ENCODE measurements at regions not wholly inside any gene's neighbourhood (a gene's known extent, or its start where the extent isn't known, plus 50 kb on each side); places are given as distances from the start of the nearest gene placed in this dataset.

- no peaks in the 10 kb centered on the region for H3K36me3 ChIP-seq
- H3K9me3 ChIP-seq (replicated peaks), result no peaks in the 10 kb centered on the region
- H3K4me3 ChIP-seq, result no peak overlapping the region
- DNase-seq (ENCODE audit: low read depth in 1 of 2, low spot score in 2 of 2), result no peak
- no peak overlapping the region for H3K27ac ChIP-seq
- H3K27me3 ChIP-seq (replicated peaks), result no peaks in the 10 kb centered on the region
- no peaks in the 10 kb centered on the region for H3K4me1 ChIP-seq (replicated peaks)
These were observed 361.0 kb upstream of the HAND2 start for GRCh38 chr4:173891072-173891471.

- no peak overlapping the region for H3K4me3 ChIP-seq
- H3K4me1 ChIP-seq (replicated peaks), result no peaks in the 10 kb centered on the region
- no peak overlapping the region for H3K27ac ChIP-seq
- H3K36me3 ChIP-seq, result no peaks in the 10 kb centered on the region
- H3K9me3 ChIP-seq (replicated peaks), result no peaks in the 10 kb centered on the region
- peaks cover 8% of the 10 kb centered on the region; the same call in 1 of the 2 replicates for H3K27me3 ChIP-seq (replicated peaks)
- DNase-seq (ENCODE audit: low read depth in 1 of 2, low spot score in 2 of 2), result no peak
These were observed 353.8 kb upstream of the HAND2 start for GRCh38 chr4:173883821-173884220.

- Histone ChIP-seq H3K36me3 (no peaks in the 10 kb centered on the region), H3K4me3 (no peak overlapping the region), H3K27me3 (replicated peaks) (peaks cover 8% of the 10 kb centered on the region; the same call in 1 of the 2 replicates), H3K27ac (no peak overlapping the region), H3K9me3 (replicated peaks) (no peaks in the 10 kb centered on the region), H3K4me1 (replicated peaks) (no peaks in the 10 kb centered on the region)
- DNase-seq (ENCODE audit: low read depth in 1 of 2, low spot score in 2 of 2), result no peak
These were observed 350.9 kb upstream of the HAND2 start for GRCh38 chr4:173880897-173881296.

- peaks cover 8% of the 10 kb centered on the region; the same call in 1 of the 2 replicates for H3K27me3 ChIP-seq (replicated peaks)
- no peak for DNase-seq (ENCODE audit: low read depth in 1 of 2, low spot score in 2 of 2)
- H3K4me3 ChIP-seq, result no peak overlapping the region
- H3K9me3 ChIP-seq (replicated peaks), result no peaks in the 10 kb centered on the region
- H3K27ac ChIP-seq, result no peak overlapping the region
- no peaks in the 10 kb centered on the region for H3K36me3 ChIP-seq
- no peaks in the 10 kb centered on the region for H3K4me1 ChIP-seq (replicated peaks)
These were observed 349.5 kb upstream of the HAND2 start for GRCh38 chr4:173879509-173879908.

GRCh38 chr4:173878701-173879100 is 348.7 kb upstream of the HAND2 start:
- Histone ChIP-seq H3K4me3 (no peak overlapping the region), H3K27me3 (replicated peaks) (peaks cover 8% of the 10 kb centered on the region; the same call in 1 of the 2 replicates), H3K4me1 (replicated peaks) (no peaks in the 10 kb centered on the region), H3K27ac (no peak overlapping the region), H3K36me3 (no peaks in the 10 kb centered on the region), H3K9me3 (replicated peaks) (no peaks in the 10 kb centered on the region)
- DNase-seq (ENCODE audit: low read depth in 1 of 2, low spot score in 2 of 2), result no peak

- no peak for DNase-seq (ENCODE audit: low read depth in 1 of 2, low spot score in 2 of 2)
- H3K9me3 ChIP-seq (replicated peaks), result no peaks in the 10 kb centered on the region
- no peaks in the 10 kb centered on the region for H3K4me1 ChIP-seq (replicated peaks)
- no peaks in the 10 kb centered on the region for H3K36me3 ChIP-seq
- H3K4me3 ChIP-seq, result no peak overlapping the region
- H3K27me3 ChIP-seq (replicated peaks), result no peaks in the 10 kb centered on the region
- no peak overlapping the region for H3K27ac ChIP-seq
These were observed 341.6 kb upstream of the HAND2 start for GRCh38 chr4:173871643-173872042.

- H3K36me3 ChIP-seq, result no peaks in the 10 kb centered on the region
- H3K27me3 ChIP-seq (replicated peaks), result no peaks in the 10 kb centered on the region
- no peak overlapping the region for H3K4me3 ChIP-seq
- DNase-seq (ENCODE audit: low read depth in 1 of 2, low spot score in 2 of 2), result no peak
- no peaks in the 10 kb centered on the region for H3K4me1 ChIP-seq (replicated peaks)
- no peaks in the 10 kb centered on the region for H3K9me3 ChIP-seq (replicated peaks)
- no peak overlapping the region for H3K27ac ChIP-seq
These were observed 336.4 kb upstream of the HAND2 start for GRCh38 chr4:173866322-173867026.

- H3K36me3 ChIP-seq, result no peaks in the 10 kb centered on the region
- H3K27me3 ChIP-seq (replicated peaks), result no peaks in the 10 kb centered on the region
- DNase-seq (ENCODE audit: low read depth in 1 of 2, low spot score in 2 of 2), result no peak
- no peak overlapping the region for H3K27ac ChIP-seq
- no peak overlapping the region for H3K4me3 ChIP-seq
- no peaks in the 10 kb centered on the region for H3K4me1 ChIP-seq (replicated peaks)
- no peaks in the 10 kb centered on the region for H3K9me3 ChIP-seq (replicated peaks)
These were observed 332.7 kb upstream of the HAND2 start for GRCh38 chr4:173862754-173863153.

GRCh38 chr4:173860094-173860493 is 330.1 kb upstream of the HAND2 start:
- H3K27me3 ChIP-seq (replicated peaks), result no peaks in the 10 kb centered on the region; the same call in 1 of the 2 replicates
- H3K4me3 ChIP-seq, result no peak overlapping the region
- no peaks in the 10 kb centered on the region for H3K36me3 ChIP-seq
- H3K4me1 ChIP-seq (replicated peaks), result no peaks in the 10 kb centered on the region
- H3K27ac ChIP-seq, result no peak overlapping the region
- DNase-seq (ENCODE audit: low read depth in 1 of 2, low spot score in 2 of 2), result no peak
- H3K9me3 ChIP-seq (replicated peaks), result no peaks in the 10 kb centered on the region

GRCh38 chr4:173859091-173859713 is 329.2 kb upstream of the HAND2 start:
- no peak for DNase-seq (ENCODE audit: low read depth in 1 of 2, low spot score in 2 of 2)
- no peak overlapping the region for H3K27ac ChIP-seq

GRCh38 chr4:173858471-173858870 is 328.4 kb upstream of the HAND2 start:
- Histone ChIP-seq H3K4me1 (replicated peaks) (no peaks in the 10 kb centered on the region), H3K27ac (no peak overlapping the region), H3K4me3 (no peak overlapping the region), H3K9me3 (replicated peaks) (no peaks in the 10 kb centered on the region), H3K27me3 (replicated peaks) (no peaks in the 10 kb centered on the region; the same call in 1 of the 2 replicates), H3K36me3 (no peaks in the 10 kb centered on the region)
- no peak for DNase-seq (ENCODE audit: low read depth in 1 of 2, low spot score in 2 of 2)

More at GRCh38 chr4:173859091-173859713, 329.2 kb upstream of the HAND2 start:
- Histone ChIP-seq H3K4me3 (no peak overlapping the region), H3K4me1 (replicated peaks) (no peaks in the 10 kb centered on the region), H3K27me3 (replicated peaks) (no peaks in the 10 kb centered on the region; the same call in 1 of the 2 replicates), H3K36me3 (no peaks in the 10 kb centered on the region), H3K9me3 (replicated peaks) (no peaks in the 10 kb centered on the region)

GRCh38 chr4:173857828-173858227 is 327.8 kb upstream of the HAND2 start:
- no peaks in the 10 kb centered on the region for H3K4me1 ChIP-seq (replicated peaks)
- H3K27ac ChIP-seq, result no peak overlapping the region
- no peak overlapping the region for H3K4me3 ChIP-seq
- H3K27me3 ChIP-seq (replicated peaks), result no peaks in the 10 kb centered on the region; the same call in 1 of the 2 replicates
- no peaks in the 10 kb centered on the region for H3K9me3 ChIP-seq (replicated peaks)
- H3K36me3 ChIP-seq, result no peaks in the 10 kb centered on the region
- no peak for DNase-seq (ENCODE audit: low read depth in 1 of 2, low spot score in 2 of 2)

- no peaks in the 10 kb centered on the region for H3K4me1 ChIP-seq (replicated peaks)
- no peaks in the 10 kb centered on the region for H3K36me3 ChIP-seq
- H3K27me3 ChIP-seq (replicated peaks), result no peaks in the 10 kb centered on the region; the same call in 1 of the 2 replicates
- H3K4me3 ChIP-seq, result no peak overlapping the region
- no peak for DNase-seq (ENCODE audit: low read depth in 1 of 2, low spot score in 2 of 2)
- H3K27ac ChIP-seq, result no peak overlapping the region
- H3K9me3 ChIP-seq (replicated peaks), result no peaks in the 10 kb centered on the region
These were observed 325.0 kb upstream of the HAND2 start for GRCh38 chr4:173855015-173855414.

- Histone ChIP-seq H3K4me3 (no peak overlapping the region), H3K27ac (no peak overlapping the region), H3K9me3 (replicated peaks) (no peaks in the 10 kb centered on the region), H3K27me3 (replicated peaks) (no peaks in the 10 kb centered on the region; the same call in 1 of the 2 replicates), H3K4me1 (replicated peaks) (no peaks in the 10 kb centered on the region), H3K36me3 (no peaks in the 10 kb centered on the region)
- no peak for DNase-seq (ENCODE audit: low read depth in 1 of 2, low spot score in 2 of 2)
These were observed 322.7 kb upstream of the HAND2 start for GRCh38 chr4:173852775-173853174.
